Sigmoid colon (tissue), 4 donors: ENCODE measurements at regions not wholly inside any gene's neighbourhood (a gene's known extent, or its start where the extent isn't known, plus 50 kb on each side); places are given as distances from the start of the nearest gene placed in this dataset.

Source experiments
- EP300 ChIP-seq, 4 donors: sonication (generic); formaldehyde crosslinking; IDR thresholded peaks; one replicate each; pipeline ENCODE4 v1.6.1; 2017; ENCODE audit warnings: antibody characterized with exemption in 4 of 4
- POLR2AphosphoS5 ChIP-seq, 4 donors: sonication (generic); formaldehyde crosslinking; IDR thresholded peaks; one replicate each; pipeline ENCODE4 v1.6.1; 2017; ENCODE audit warnings: antibody characterized with exemption in 4 of 4
- TF ChIP-seq, protein P1 (sequence below), 4 experiments: fragments of 450-650 bp in 3 of 4; fragments of 200-600 bp in 1 of 4; IDR thresholded peaks; one replicate each; pipeline ENCODE4 v1.5.1; 2016 to 2019; ENCODE audit warnings: antibody characterized with exemption in 4 of 4, mild to moderate bottlenecking in 3 of 4, moderate library complexity in 2 of 4

DNA sequence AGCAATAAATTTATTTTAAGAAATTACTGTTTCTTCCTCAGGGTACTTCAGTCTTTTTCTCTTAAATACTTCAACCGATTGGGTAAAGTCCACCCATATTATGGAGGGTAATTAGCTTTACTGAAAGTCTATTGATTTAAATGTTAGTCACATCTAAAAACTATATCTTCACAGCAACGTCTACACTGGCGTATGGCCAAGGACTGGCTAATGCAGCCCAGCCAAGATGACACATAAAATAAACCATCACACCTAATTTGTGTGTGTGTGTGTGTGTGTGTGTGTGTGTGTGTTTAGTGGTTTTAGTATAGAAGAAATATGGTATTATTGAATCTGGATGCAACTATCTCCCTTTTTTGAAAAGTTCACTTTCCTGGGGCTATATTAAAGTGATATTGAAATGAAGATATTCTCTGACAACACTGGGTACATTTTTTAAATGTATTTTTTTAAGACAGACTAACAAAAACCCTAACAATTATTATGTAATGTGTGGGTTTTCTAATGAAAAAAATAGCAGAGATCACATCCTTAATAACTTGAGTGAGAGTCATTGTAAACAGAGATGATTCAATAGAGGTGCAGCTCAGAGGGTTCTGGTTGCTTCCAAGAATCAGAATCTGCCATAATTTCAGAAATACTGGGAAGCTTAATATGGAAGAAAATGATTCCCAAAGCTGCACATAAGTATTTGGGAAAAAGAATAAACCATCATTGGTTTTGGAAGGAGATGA is 584.2 kb upstream of the MBL2 start:
- TF ChIP-seq POLR2AphosphoS5 (IDR thresholded peaks at IDR 0.05) (no peak), EP300 (IDR thresholded peaks at IDR 0.05) (no peak)
- TF ChIP-seq, protein P1, sequence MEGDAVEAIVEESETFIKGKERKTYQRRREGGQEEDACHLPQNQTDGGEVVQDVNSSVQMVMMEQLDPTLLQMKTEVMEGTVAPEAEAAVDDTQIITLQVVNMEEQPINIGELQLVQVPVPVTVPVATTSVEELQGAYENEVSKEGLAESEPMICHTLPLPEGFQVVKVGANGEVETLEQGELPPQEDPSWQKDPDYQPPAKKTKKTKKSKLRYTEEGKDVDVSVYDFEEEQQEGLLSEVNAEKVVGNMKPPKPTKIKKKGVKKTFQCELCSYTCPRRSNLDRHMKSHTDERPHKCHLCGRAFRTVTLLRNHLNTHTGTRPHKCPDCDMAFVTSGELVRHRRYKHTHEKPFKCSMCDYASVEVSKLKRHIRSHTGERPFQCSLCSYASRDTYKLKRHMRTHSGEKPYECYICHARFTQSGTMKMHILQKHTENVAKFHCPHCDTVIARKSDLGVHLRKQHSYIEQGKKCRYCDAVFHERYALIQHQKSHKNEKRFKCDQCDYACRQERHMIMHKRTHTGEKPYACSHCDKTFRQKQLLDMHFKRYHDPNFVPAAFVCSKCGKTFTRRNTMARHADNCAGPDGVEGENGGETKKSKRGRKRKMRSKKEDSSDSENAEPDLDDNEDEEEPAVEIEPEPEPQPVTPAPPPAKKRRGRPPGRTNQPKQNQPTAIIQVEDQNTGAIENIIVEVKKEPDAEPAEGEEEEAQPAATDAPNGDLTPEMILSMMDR (IDR thresholded peaks at IDR 0.05): no peak
